IPS-18a (cell line): ENCODE measurements at regions not wholly inside any gene's neighbourhood (a gene's known extent, or its start where the extent isn't known, plus 50 kb on each side); places are given as distances from the start of the nearest gene placed in this dataset.

Source experiments
- H3K27ac ChIP-seq: one replicate; pipeline ENCODE4 v1.5.1; 2013; ENCODE audit warnings: low read length
- H3K27me3 ChIP-seq: one replicate; pipeline ENCODE4 v1.6.1; 2013; ENCODE audit warnings: mild to moderate bottlenecking, low read length; ENCODE audit not compliant: control insufficient read depth, insufficient read depth
- H3K36me3 ChIP-seq: one replicate; pipeline ENCODE4 v1.6.1; 2013; ENCODE audit warnings: low read depth, low read length; ENCODE audit not compliant: control insufficient read depth
- H3K4me1 ChIP-seq: one replicate; pipeline ENCODE4 v1.6.1; 2013; ENCODE audit warnings: low read depth, low read length; ENCODE audit not compliant: control insufficient read depth
- H3K4me3 ChIP-seq: one replicate; pipeline ENCODE4 v1.5.1; 2013; ENCODE audit warnings: low read length
- H3K9ac ChIP-seq: one replicate; pipeline ENCODE4 v1.6.1; 2013; ENCODE audit warnings: mild to moderate bottlenecking, low read length, moderate library complexity
- H3K9me3 ChIP-seq: one replicate; pipeline ENCODE4 v1.6.1; 2013; ENCODE audit warnings: low read depth, low read length; ENCODE audit not compliant: control insufficient read depth

DNA sequence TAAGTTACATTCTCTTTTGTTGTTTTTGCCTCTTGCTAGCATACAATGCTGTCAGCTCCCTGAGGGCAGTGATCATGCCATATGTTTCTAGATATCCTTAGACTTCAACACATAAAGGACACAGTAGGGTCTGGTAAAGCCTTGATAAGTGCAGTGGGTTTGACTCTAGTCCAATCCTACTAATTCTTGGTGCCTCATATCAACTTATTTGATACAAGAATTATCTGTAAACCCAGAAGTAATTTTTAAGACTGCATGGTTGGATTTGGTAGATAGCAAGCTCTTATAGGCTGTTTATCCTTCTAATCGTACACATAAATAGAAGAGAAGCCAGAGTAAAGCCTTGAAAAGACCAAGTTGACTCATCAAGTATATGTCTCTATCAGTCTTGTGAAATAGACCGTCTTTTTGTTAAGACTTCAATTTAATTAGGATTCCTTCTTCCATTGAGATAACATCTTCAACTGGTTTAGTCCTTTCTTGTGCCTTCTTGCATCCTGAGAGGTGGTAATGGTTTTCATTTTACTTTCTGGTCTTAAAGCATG, 265.6 kb upstream of the CDIN1 start:
- Histone ChIP-seq H3K27ac (no peak overlapping the region), H3K4me3 (no peak overlapping the region), H3K9ac (no peak overlapping the region), H3K4me1 (no peaks in the 10 kb centered on the region), H3K36me3 (no peaks in the 10 kb centered on the region), H3K27me3 (no peaks in the 10 kb centered on the region), H3K9me3 (no peaks in the 10 kb centered on the region)

- no peaks in the 10 kb centered on the region for H3K27me3 ChIP-seq
- H3K4me1 ChIP-seq = no peaks in the 10 kb centered on the region
- H3K9ac ChIP-seq = no peak overlapping the region
- H3K9me3 ChIP-seq = no peaks in the 10 kb centered on the region
- H3K36me3 ChIP-seq = no peaks in the 10 kb centered on the region
- no peak overlapping the region for H3K4me3 ChIP-seq
- H3K27ac ChIP-seq = no peak overlapping the region
Observed at GRCh38 chr15:36315649-36316048, 263.8 kb upstream of the CDIN1 start.

- Histone ChIP-seq H3K9ac (no peak overlapping the region), H3K36me3 (no peaks in the 10 kb centered on the region), H3K4me3 (no peak overlapping the region), H3K9me3 (no peaks in the 10 kb centered on the region), H3K4me1 (no peaks in the 10 kb centered on the region), H3K27me3 (no peaks in the 10 kb centered on the region), H3K27ac (no peak overlapping the region)
Observed at GRCh38 chr15:36323615-36324014, 255.8 kb upstream of the CDIN1 start.

GRCh38 chr15:36325206-36325605, 254.2 kb upstream of the CDIN1 start:
- Histone ChIP-seq H3K27me3 (no peaks in the 10 kb centered on the region), H3K4me3 (no peak overlapping the region), H3K36me3 (no peaks in the 10 kb centered on the region), H3K9ac (no peak overlapping the region), H3K27ac (no peak overlapping the region), H3K4me1 (no peaks in the 10 kb centered on the region), H3K9me3 (no peaks in the 10 kb centered on the region)

DNA sequence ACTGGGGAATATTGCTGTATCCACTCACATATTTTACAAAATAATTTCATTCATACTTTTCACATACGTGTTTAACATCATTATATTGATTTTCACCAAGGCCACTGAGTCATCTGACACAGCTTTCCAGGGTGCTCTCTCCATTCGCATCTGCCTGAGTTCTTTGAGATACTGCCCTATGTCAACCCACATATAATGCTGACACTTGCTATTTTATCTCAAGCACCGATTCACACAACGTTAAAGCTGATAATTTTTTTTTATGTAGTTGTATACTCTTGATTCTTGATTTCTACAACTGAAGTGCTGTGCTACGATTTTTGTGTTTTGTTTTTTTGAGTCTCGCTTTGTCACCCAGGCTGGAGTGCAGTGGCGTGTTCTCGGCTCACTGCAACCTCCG, 249.8 kb upstream of the CDIN1 start:
- Histone ChIP-seq H3K9ac (no peak overlapping the region), H3K9me3 (no peaks in the 10 kb centered on the region), H3K4me1 (no peaks in the 10 kb centered on the region), H3K27ac (no peak overlapping the region), H3K36me3 (no peaks in the 10 kb centered on the region), H3K27me3 (no peaks in the 10 kb centered on the region), H3K4me3 (no peak overlapping the region)

DNA sequence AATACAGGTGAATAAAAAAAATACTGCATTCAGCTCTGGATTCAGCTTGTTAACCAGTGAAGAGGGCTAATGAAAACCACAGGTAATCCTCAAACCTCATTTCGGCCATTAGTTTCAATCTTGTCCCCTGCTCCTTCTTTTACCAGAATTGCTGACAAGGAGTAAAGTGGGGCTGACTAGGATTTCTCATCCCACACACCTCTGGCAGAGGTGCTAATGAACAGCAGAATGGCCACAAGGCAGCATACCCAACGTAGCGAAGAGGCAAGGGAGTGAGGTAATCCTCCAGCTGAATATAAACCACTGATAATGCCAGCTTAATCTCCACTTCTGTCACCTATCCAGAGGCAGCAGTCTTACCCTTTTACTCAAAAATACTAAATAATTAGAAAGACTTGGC, 248.8 kb upstream of the CDIN1 start:
- no peaks in the 10 kb centered on the region for H3K27me3 ChIP-seq
- H3K9me3 ChIP-seq = no peaks in the 10 kb centered on the region
- H3K9ac ChIP-seq = no peak overlapping the region
- no peak overlapping the region for H3K27ac ChIP-seq
- H3K36me3 ChIP-seq = no peaks in the 10 kb centered on the region
- no peak overlapping the region for H3K4me3 ChIP-seq
- no peaks in the 10 kb centered on the region for H3K4me1 ChIP-seq

GRCh38 chr15:36331531-36332275, 247.7 kb upstream of the CDIN1 start:
- H3K9me3 ChIP-seq = no peaks in the 10 kb centered on the region
- no peaks in the 10 kb centered on the region for H3K36me3 ChIP-seq
- H3K4me1 ChIP-seq = no peaks in the 10 kb centered on the region
- H3K4me3 ChIP-seq = no peak overlapping the region
- H3K9ac ChIP-seq = no peak overlapping the region
- H3K27me3 ChIP-seq = no peaks in the 10 kb centered on the region
- H3K27ac ChIP-seq = no peak overlapping the region

DNA sequence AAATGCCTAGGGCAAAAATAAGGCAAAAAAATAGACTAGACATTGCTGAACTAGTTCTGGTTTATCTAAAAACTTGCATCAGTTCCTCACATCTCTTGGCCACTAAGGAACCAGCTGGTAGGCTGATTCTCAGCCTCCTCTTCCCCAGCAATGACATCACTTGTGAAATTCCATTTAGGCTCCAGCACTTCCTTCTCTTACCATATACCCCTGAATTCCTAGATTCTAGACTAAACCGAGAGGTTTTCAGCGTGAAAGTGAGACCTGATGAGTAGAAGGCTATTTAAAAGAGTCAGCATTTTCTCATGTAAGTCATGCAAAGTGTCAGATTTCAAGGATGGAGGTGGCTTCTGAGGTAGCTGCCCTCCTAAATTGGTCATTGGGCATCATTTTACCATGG, 247.1 kb upstream of the CDIN1 start:
- Histone ChIP-seq H3K27ac (no peak overlapping the region), H3K36me3 (no peaks in the 10 kb centered on the region), H3K4me1 (no peaks in the 10 kb centered on the region), H3K9me3 (no peaks in the 10 kb centered on the region), H3K4me3 (no peak overlapping the region), H3K9ac (no peak overlapping the region), H3K27me3 (no peaks in the 10 kb centered on the region)

GRCh38 chr15:36332896-36333295, 246.5 kb upstream of the CDIN1 start:
- Histone ChIP-seq H3K4me3 (no peak overlapping the region), H3K4me1 (no peaks in the 10 kb centered on the region), H3K9me3 (no peaks in the 10 kb centered on the region), H3K9ac (no peak overlapping the region), H3K27ac (no peak overlapping the region), H3K36me3 (no peaks in the 10 kb centered on the region), H3K27me3 (no peaks in the 10 kb centered on the region)

DNA sequence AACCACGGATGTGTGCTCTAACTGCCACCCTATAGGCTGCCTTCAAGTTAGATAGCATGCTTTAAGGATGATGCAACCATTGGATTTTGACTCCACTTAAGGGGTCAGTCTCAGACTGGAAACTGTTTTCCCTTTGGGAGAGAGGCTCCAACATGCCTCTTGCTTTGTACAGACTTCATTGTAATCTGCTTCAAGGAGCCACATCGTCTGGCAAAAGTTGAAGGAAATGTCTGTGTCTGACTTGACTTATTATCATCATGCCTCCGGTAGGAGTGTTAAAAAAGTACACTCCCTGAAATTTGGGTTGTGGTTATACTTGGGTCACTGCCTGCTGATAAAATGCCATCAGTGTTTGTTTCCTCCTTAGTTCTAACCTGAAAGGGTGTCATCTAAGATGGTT, 245.4 kb upstream of the CDIN1 start:
- Histone ChIP-seq H3K9me3 (no peaks in the 10 kb centered on the region), H3K36me3 (no peaks in the 10 kb centered on the region), H3K27ac (no peak overlapping the region), H3K4me1 (no peaks in the 10 kb centered on the region), H3K4me3 (no peak overlapping the region), H3K9ac (no peak overlapping the region), H3K27me3 (no peaks in the 10 kb centered on the region)

GRCh38 chr15:36335224-36335623, 244.2 kb upstream of the CDIN1 start:
- H3K4me3 ChIP-seq = no peak overlapping the region
- no peak overlapping the region for H3K27ac ChIP-seq
- no peak overlapping the region for H3K9ac ChIP-seq
- no peaks in the 10 kb centered on the region for H3K9me3 ChIP-seq
- no peaks in the 10 kb centered on the region for H3K36me3 ChIP-seq
- no peaks in the 10 kb centered on the region for H3K27me3 ChIP-seq
- H3K4me1 ChIP-seq = no peaks in the 10 kb centered on the region

GRCh38 chr15:36335659-36336058, 243.8 kb upstream of the CDIN1 start:
- Histone ChIP-seq H3K9me3 (no peaks in the 10 kb centered on the region), H3K36me3 (no peaks in the 10 kb centered on the region), H3K27me3 (no peaks in the 10 kb centered on the region), H3K4me3 (no peak overlapping the region), H3K27ac (no peak overlapping the region), H3K4me1 (no peaks in the 10 kb centered on the region), H3K9ac (no peak overlapping the region)
